A549 (cell line): ENCODE measurements at regions not wholly inside any gene's neighbourhood (a gene's known extent, or its start where the extent isn't known, plus 50 kb on each side); places are given as distances from the start of the nearest gene placed in this dataset.

Experiments used
- ATAC-seq, 2 experiments: fragments of 200-7000 bp in 1 of 2; fragments of >200 bp in 1 of 2; cut with Nextera tagmentation in 1 of 2; cut with Tn5 transposase in 1 of 2; 3 replicates each; pipeline versions ENCODE4 v1.8.0 to v1.9.1; 2018 to 2020; ENCODE audit warnings: mild to moderate bottlenecking in 1 of 2, moderate library complexity in 1 of 2
- CTCF ChIA-PET: fragments of 300-600 bp; sonication (Branson Sonifier 250); formaldehyde crosslinking; extraction: SDS; loops from one replicate; lab custom pipeline; 2021; ENCODE audit warnings: antibody characterized with exemption, inconsistent platforms; lab: Yijun Ruan, JAX
- POLR2A ChIA-PET: fragments of 350-600 bp; formaldehyde crosslinking; extraction: SDS; loops from one replicate; lab custom pipeline; 2021; ENCODE audit warnings: antibody characterized with exemption, inconsistent platforms; lab: Yijun Ruan, JAX
- DNase-seq, 2 experiments: peaks; one replicate each; pipeline versions ENCODE4 v3.0.0 to v3.0.0-alpha.2; 2011 to 2016; ENCODE audit warnings: low read depth in 1 of 2, low spot score in 1 of 2
- FAIRE-seq: peaks from 2 replicates; lab custom pipeline; 2011; peaks lifted over from hg19 to GRCh38; lab: Jason Lieb, UNC
- H3K27ac ChIP-seq, 2 experiments: fragments of >200 bp; sonication (Bioruptor Twin); formaldehyde crosslinking; 3 replicates each; pipeline ENCODE4 v1.5.1; 2016 to 2017
- H3K4me1 ChIP-seq: fragments of >200 bp; sonication (Bioruptor Twin); formaldehyde crosslinking; 3 replicates; pipeline ENCODE4 v1.6.1; 2016
- H3K4me2 ChIP-seq: fragments of >200 bp; sonication (Bioruptor Twin); formaldehyde crosslinking; 3 replicates; pipeline ENCODE4 v1.6.1; 2016
- H3K4me3 ChIP-seq: fragments of >200 bp; sonication (Bioruptor Twin); formaldehyde crosslinking; 3 replicates; pipeline ENCODE4 v1.5.1; 2016
- H3K9me3 ChIP-seq: fragments of >200 bp; sonication (Bioruptor Twin); formaldehyde crosslinking; 3 replicates; pipeline ENCODE4 v1.6.1; 2016
- BCL3 ChIP-seq: fragments of >200 bp; sonication (Bioruptor Twin); formaldehyde crosslinking; IDR thresholded peaks from 3 replicates; pipeline ENCODE4 v1.6.1; 2016
- CBX8 ChIP-seq: fragments of 200-600 bp; sonication (generic); IDR thresholded peaks from 2 replicates; pipeline ENCODE4 v1.6.1; 2016
- CHD4 ChIP-seq: fragments of 200-600 bp; sonication (generic); IDR thresholded peaks from 2 replicates; pipeline ENCODE4 v1.6.1; 2016; ENCODE audit warnings: antibody characterized with exemption, mild to moderate bottlenecking, borderline replicate concordance
- EHF ChIP-seq: fragments of 250-450 bp; sonication (Bioruptor Pico); IDR thresholded peaks from 2 replicates; pipeline ENCODE4 v1.5.0; 2020; ENCODE audit warnings: mild to moderate bottlenecking
- EHMT2 ChIP-seq: fragments of 200-600 bp; sonication (generic); IDR thresholded peaks from 2 replicates; pipeline ENCODE4 v1.6.1; 2016; ENCODE audit warnings: antibody characterized with exemption, low read depth, mild to moderate bottlenecking, moderate library complexity
- FOSL2 ChIP-seq, 2 experiments: fragments of 450-650 bp in 1 of 2; fragments of >200 bp in 1 of 2; sonication (Bioruptor Twin) in 1 of 2; formaldehyde crosslinking; IDR thresholded peaks; 2 replicates each; pipeline versions ENCODE4 v1.5.0 to v1.6.1; 2016 to 2020; ENCODE audit warnings: mild to moderate bottlenecking in 1 of 2, moderate library complexity in 1 of 2
- FOXS1 ChIP-seq: fragments of 250-450 bp; sonication (Bioruptor Pico); IDR thresholded peaks from 2 replicates; pipeline ENCODE4 v1.5.0; 2020; ENCODE audit warnings: mild to moderate bottlenecking, moderate library complexity
- HEYL ChIP-seq: fragments of 250-450 bp; sonication (Bioruptor Pico); IDR thresholded peaks from 2 replicates; pipeline ENCODE4 v1.8.0; 2021; ENCODE audit warnings: mild to moderate bottlenecking, moderate library complexity
- HOXB13 ChIP-seq: fragments of 250-450 bp; sonication (Bioruptor Pico); IDR thresholded peaks from 2 replicates; pipeline ENCODE4 v1.5.0; 2020; ENCODE audit warnings: low read depth, mild to moderate bottlenecking, moderate library complexity
- JUN ChIP-seq, 2 experiments: fragments of >200 bp; sonication (Bioruptor Twin); formaldehyde crosslinking; IDR thresholded peaks; 2 replicates in 1 of 2; 3 replicates in 1 of 2; pipeline ENCODE4 v1.6.1; 2016 to 2017
- KDM1A ChIP-seq: fragments of 200-600 bp; sonication (generic); IDR thresholded peaks from 2 replicates; pipeline ENCODE4 v1.6.1; 2016; ENCODE audit warnings: low read depth, mild to moderate bottlenecking
- MAFK ChIP-seq: fragments of 450-650 bp; IDR thresholded peaks from 2 replicates; pipeline ENCODE4 v1.6.1; 2014; ENCODE audit not compliant: partially characterized antibody
- MYC ChIP-seq: IDR thresholded peaks from 2 replicates; pipeline ENCODE4 v1.6.1; 2012; ENCODE audit warnings: mild to moderate bottlenecking, inconsistent platforms, low read length, improper control_type of control experiment, borderline replicate concordance
- NFE2L2 ChIP-seq: fragments of 150-350 bp; conservative IDR thresholded peaks from 2 replicates; pipeline ENCODE4 v1.6.1; 2014; ENCODE audit warnings: low read length
- PHF8 ChIP-seq: fragments of 200-600 bp; sonication (generic); IDR thresholded peaks from 2 replicates; pipeline ENCODE4 v1.6.1; 2016; ENCODE audit warnings: low read depth, mild to moderate bottlenecking, antibody characterized with exemption, moderate library complexity, borderline replicate concordance
- POLR2A ChIP-seq: IDR thresholded peaks from 2 replicates; pipeline ENCODE4 v1.6.1; 2012; ENCODE audit warnings: mild to moderate bottlenecking, low read length
- POLR2AphosphoS2 ChIP-seq: conservative IDR thresholded peaks from 2 replicates; pipeline ENCODE4 v1.6.1; 2012; ENCODE audit warnings: low read length, improper control_type of control experiment, inconsistent platforms
- RNF2 ChIP-seq: fragments of 200-600 bp; sonication (generic); IDR thresholded peaks from 2 replicates; pipeline ENCODE4 v1.6.1; 2016; ENCODE audit warnings: low read depth, mild to moderate bottlenecking, antibody characterized with exemption, moderate library complexity, borderline replicate concordance
- SREBF2 ChIP-seq: fragments of 450-650 bp; IDR thresholded peaks from 2 replicates; pipeline ENCODE4 v1.6.1; 2014; ENCODE audit warnings: mild to moderate bottlenecking, moderate library complexity
- ZNF302 ChIP-seq: fragments of 250-450 bp; sonication (Bioruptor Pico); IDR thresholded peaks from 2 replicates; pipeline ENCODE4 v1.9.0; 2021; ENCODE audit warnings: inconsistent platforms, mild to moderate bottlenecking, moderate library complexity
- WGBS: methylation state at CpG from one replicate; pipeline ENCODE4 v1.1.6; 2017; ENCODE audit errors: missing lambda C conversion rate; 5-methylcytosine and 5-hydroxymethylcytosine counted together
- TF ChIP-seq, protein P1 (sequence below): fragments of 150-350 bp; IDR thresholded peaks from 2 replicates; pipeline ENCODE4 v1.6.1; 2014; ENCODE audit warnings: low read depth, mild to moderate bottlenecking, low read length

GRCh38 chr7:68476966-68477365, 1121.3 kb upstream of the AUTS2 start:
- ChIA-PET CTCF (interaction anchor here (0.7 kb wide), 2 partner anchors 48 to 674 kb away, joined by 3 read pairs; no protein-coding TSS in a partner anchor), POLR2A (no interaction called here)
- Histone ChIP-seq H3K4me1 (no peaks in the 10 kb centered on the region; the same call in 2 of the 3 replicates), H3K4me3 (no peak overlapping the region), H3K4me2 (no peak overlapping the region), H3K9me3 (no peaks in the 10 kb centered on the region), H3K27ac (no peak overlapping the region; a peak in 1 of 6 replicates)
- TF ChIP-seq POLR2AphosphoS2: no peak
- TF ChIP-seq MAFK: no peak
- TF ChIP-seq CHD4: no peak
- TF ChIP-seq RNF2: no peak
- no peak for TF ChIP-seq FOXS1
- TF ChIP-seq, protein P1, sequence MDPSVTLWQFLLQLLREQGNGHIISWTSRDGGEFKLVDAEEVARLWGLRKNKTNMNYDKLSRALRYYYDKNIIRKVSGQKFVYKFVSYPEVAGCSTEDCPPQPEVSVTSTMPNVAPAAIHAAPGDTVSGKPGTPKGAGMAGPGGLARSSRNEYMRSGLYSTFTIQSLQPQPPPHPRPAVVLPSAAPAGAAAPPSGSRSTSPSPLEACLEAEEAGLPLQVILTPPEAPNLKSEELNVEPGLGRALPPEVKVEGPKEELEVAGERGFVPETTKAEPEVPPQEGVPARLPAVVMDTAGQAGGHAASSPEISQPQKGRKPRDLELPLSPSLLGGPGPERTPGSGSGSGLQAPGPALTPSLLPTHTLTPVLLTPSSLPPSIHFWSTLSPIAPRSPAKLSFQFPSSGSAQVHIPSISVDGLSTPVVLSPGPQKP: no peak
- TF ChIP-seq HOXB13 (CRISPR knock-in tag): no peak
- no peak for TF ChIP-seq NFE2L2
- TF ChIP-seq HEYL (CRISPR knock-in tag): no peak
- TF ChIP-seq BCL3: no peak
- no peak for TF ChIP-seq SREBF2
- no peak for TF ChIP-seq POLR2A
- no peak for TF ChIP-seq MYC
- TF ChIP-seq PHF8: no peak
- TF ChIP-seq CBX8: no peak
- TF ChIP-seq ZNF302 (CRISPR knock-in tag): no peak
- TF ChIP-seq JUN (IDR thresholded peaks at IDR 0.05): no peak
- TF ChIP-seq EHMT2: no peak
- TF ChIP-seq KDM1A: no peak
- 37% methylated on average over 2 of the region's 2 CpGs for WGBS
- DNase-seq: no peak
- no peak for FAIRE-seq
- no peak for ATAC-seq

DNA sequence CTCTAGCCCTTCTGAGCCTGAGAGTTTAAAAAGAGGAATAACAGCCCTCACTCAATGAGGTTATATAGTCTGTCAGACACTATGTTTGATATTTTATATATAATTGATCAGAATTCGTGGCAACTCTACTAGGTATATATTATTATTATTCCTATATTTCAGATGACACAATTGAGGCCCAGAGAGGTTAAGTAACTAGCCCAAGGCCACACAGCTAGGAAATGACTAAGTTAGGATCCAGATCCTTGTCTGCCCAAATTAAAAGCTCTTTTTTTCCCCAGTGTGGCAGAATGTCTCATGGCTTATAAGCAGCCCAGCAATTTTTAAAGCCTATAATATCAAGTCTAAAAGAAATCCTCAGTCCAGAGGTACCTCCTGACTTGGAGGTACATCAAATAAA, 1119.9 kb upstream of the AUTS2 start:
- DNase-seq (no peak), ATAC-seq (no peak), FAIRE-seq (no peak)
- POLR2A ChIA-PET: no interaction called here
- WGBS: 5% methylated on average over 1 of the region's 1 CpG
- H3K4me3 ChIP-seq: no peak overlapping the region
- TF ChIP-seq FOSL2 (IDR thresholded peaks at IDR 0.05): no peak
- no peak for TF ChIP-seq FOSL2 (CRISPR knock-in tag; IDR thresholded peaks at IDR 0.05)
- H3K27ac ChIP-seq: no peak overlapping the region
- no peak overlapping the region for H3K4me2 ChIP-seq
- H3K9me3 ChIP-seq: no peaks in the 10 kb centered on the region
- H3K4me1 ChIP-seq: no peaks in the 10 kb centered on the region; the same call in 2 of the 3 replicates
- CTCF ChIA-PET: no interaction called here

GRCh38 chr7:68482800-68483199, 1115.5 kb upstream of the AUTS2 start:
- FAIRE-seq: no peak
- DNase-seq: no peak
- no peak overlapping the region for H3K27ac ChIP-seq
- WGBS: 62% methylated on average over 5 of the region's 5 CpGs
- H3K4me3 ChIP-seq: no peak overlapping the region
- ChIA-PET CTCF (interaction anchor here (0.9 kb wide), 1 partner anchor 305 kb away, joined by 3 read pairs; no protein-coding TSS in a partner anchor), POLR2A (no interaction called here)
- no peak for ATAC-seq
- no peaks in the 10 kb centered on the region for H3K9me3 ChIP-seq
- H3K4me2 ChIP-seq: no peak overlapping the region
- no peaks in the 10 kb centered on the region for H3K4me1 ChIP-seq
- TF ChIP-seq PHF8: no peak
- TF ChIP-seq EHF (CRISPR knock-in tag): no peak
- no peak for TF ChIP-seq MYC
- TF ChIP-seq FOXS1: no peak
- TF ChIP-seq POLR2AphosphoS2: no peak
- no peak for TF ChIP-seq NFE2L2
